ENCODE measurements at regions not wholly inside any gene's neighbourhood (a gene's known extent, or its start where the extent isn't known, plus 50 kb on each side); places are given as distances from the start of the nearest gene placed in this dataset.

DNA sequence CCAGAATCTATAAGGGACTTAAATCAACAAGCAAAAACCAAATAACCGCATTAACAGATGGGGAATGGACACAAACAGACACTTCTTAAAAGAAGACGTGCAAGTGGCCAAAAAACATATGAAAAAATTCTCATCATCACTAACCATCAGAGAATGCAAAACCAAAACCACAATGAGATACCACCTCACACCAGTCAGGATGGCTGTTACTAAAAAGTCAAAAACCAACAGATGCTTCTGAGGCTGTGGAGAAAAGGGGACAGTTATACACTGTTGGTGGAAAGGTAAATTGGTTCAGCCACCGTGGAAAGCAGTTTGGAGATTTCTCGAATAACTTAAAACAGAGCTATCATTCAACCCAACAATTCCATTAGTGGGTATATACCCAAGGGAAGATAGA lies 124.9 kb upstream of the OLIG2 start:
- no peak for TF ChIP-seq POLR2AphosphoS5 (IDR thresholded peaks at IDR 0.05)
- TF ChIP-seq, protein P1, sequence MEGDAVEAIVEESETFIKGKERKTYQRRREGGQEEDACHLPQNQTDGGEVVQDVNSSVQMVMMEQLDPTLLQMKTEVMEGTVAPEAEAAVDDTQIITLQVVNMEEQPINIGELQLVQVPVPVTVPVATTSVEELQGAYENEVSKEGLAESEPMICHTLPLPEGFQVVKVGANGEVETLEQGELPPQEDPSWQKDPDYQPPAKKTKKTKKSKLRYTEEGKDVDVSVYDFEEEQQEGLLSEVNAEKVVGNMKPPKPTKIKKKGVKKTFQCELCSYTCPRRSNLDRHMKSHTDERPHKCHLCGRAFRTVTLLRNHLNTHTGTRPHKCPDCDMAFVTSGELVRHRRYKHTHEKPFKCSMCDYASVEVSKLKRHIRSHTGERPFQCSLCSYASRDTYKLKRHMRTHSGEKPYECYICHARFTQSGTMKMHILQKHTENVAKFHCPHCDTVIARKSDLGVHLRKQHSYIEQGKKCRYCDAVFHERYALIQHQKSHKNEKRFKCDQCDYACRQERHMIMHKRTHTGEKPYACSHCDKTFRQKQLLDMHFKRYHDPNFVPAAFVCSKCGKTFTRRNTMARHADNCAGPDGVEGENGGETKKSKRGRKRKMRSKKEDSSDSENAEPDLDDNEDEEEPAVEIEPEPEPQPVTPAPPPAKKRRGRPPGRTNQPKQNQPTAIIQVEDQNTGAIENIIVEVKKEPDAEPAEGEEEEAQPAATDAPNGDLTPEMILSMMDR (IDR thresholded peaks at IDR 0.05 in 8 of 11, conservative IDR thresholded peaks at IDR 0.05 in 3 of 11) = no peak
- no peak for TF ChIP-seq POLR2A (IDR thresholded peaks at IDR 0.05)

All from spleen (tissue), 7 donors.